GM21381 (cell line): ENCODE measurements at regions not wholly inside any gene's neighbourhood (a gene's known extent, or its start where the extent isn't known, plus 50 kb on each side); places are given as distances from the start of the nearest gene placed in this dataset.

Source experiments
- ATAC-seq: cut with Tn5 transposase; IDR thresholded peaks from one replicate; pipeline ENCODE4 v1.9.1; 2021; ENCODE audit warnings: mild to moderate bottlenecking, moderate library complexity; ENCODE audit not compliant: unreplicated experiment

DNA sequence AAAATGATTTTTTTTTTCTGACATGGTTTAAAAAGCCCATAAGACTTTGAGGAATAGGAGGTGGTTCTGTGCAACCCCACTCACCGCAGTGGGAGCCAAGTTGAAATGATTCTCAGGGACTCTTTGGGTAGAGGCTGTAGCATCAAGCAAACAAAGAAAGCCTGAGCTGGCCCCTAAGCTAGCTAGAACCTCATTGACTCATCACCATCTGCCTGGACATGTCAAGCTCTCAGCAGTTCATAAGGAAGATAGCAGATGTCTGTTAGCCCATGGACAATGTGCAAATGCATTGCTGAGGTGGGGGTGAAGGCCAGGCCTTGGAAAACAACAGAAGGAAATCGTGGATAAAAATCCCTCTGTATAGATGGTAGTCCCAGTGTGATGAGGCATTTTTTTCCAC is 234.8 kb downstream of the NR2F2 start:
- no peak for ATAC-seq

GRCh38 chr15:96574782-96575181 is 244.3 kb downstream of the NR2F2 start:
- ATAC-seq: no peak

DNA sequence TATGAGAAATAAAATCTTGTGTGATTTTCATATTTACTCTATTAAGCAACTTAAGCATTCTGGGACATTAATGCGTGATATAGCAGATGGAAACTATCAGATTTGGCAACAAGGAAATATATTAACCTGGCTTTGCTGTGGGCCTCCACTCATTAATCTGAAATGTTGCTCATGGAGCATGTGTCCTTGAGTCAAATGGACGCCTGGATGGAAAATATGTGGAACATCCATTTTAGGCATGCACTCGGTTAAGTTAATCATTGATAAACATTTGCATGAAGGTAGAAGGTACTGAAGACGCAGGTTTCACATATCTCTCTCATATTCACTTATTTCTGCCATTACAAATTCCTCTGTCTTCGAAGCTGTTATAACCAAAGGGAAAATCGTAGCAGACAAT is 246.1 kb downstream of the NR2F2 start:
- no peak for ATAC-seq

DNA sequence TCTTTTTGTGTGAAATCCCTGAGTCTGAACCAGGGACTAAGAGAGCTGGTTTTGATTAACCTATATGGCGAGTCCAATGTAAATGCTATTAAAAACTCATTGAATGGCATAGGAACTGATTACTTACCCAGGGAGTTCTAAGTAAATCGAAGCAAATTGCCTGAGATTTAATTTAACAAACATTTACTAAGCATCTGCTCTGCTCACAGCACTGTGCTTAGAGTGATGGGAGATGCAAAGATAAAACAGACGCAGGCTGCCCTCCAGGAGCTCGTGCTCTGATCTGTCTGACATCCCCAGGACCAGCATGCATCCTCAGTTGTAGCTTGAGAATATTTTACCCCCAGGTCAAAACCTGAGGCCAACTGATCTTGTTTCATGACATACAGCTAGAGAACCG is 247.9 kb downstream of the NR2F2 start:
- no peak for ATAC-seq

DNA sequence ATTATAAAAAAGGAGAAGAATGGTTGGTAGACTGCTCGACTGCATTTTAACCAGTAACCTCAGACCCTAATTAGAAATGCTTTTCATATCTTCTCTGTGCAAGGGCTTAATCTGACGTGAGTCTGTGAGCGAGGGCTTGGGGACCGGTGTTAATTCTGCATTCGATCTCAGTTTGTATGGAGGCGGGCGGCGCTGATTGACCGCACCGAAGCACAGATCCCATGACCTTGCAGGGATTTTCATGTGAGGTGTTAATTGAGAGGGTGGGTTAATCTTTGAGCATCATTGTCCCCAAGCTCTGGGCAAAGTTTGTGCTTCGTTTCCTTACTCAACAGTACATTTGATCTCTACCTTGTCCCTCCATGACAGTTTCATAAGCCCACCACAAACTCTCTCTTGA is 250.9 kb downstream of the NR2F2 start:
- no peak for ATAC-seq

DNA sequence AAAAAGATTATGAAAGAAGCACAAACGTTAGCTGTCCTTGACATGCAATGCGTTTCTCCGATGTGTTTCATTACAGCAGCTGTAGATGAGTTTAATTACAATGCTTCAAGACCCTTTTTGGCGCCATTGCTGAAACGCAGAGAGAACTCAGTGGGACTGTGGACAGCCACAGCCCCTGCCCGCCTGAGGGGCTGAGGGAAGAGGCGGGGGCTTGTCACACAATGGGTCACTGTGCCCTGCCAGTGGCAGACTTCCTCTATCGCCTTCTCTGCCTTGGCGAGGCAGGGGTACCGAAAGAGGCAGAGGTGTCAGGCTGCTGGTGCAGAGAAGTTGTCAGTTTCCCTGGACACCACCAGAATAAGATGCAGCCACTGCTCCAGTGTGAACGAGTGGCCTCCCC is 252.0 kb downstream of the NR2F2 start:
- ATAC-seq: no peak

DNA sequence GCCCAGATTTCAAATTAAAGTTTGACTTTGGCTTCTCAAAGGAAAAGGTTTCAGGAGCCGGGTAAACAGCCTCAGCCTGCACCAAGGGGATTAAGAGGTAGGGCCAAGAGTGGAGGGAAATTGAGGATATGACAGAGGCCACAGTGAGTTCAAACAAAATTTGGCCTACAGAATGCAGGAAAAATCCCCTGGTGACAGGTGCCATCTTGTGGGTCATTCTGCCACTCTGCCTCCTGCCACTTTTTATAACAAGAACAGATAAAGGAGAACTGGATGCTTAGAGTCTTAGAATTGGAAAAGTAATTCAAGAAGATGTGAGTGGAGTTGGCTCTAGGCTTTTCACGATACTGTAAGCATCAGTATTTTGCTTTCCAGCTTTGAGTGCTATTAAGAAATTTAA is 253.2 kb downstream of the NR2F2 start:
- ATAC-seq: no peak

- ATAC-seq: no peak
Measured at GRCh38 chr15:96585484-96586386, 255.2 kb downstream of the NR2F2 start.

GRCh38 chr15:96586901-96587300 is 256.4 kb downstream of the NR2F2 start:
- no peak for ATAC-seq

DNA sequence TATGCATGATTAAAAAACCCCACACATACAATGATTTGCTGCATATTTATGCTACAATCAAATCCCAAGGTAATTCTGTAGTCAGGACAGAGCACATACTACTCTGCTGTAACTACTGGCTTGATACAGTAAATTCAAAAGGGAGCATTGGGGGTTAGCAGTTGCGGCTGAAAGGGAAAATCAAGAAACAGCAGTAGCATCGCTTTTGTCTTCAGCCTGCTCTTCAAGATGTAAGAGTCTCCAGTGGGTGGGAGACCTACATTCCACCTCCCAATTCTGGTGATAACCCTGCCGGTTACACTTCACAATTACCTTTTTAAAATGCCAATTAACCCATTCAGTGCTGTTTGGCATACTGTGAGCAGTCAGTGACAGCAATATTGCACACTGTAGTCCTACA is 259.4 kb downstream of the NR2F2 start:
- no peak for ATAC-seq

GRCh38 chr15:96593735-96594134 is 263.2 kb downstream of the NR2F2 start:
- no peak for ATAC-seq

- no peak for ATAC-seq
Measured at GRCh38 chr15:96595951-96596350, 265.5 kb downstream of the NR2F2 start.

DNA sequence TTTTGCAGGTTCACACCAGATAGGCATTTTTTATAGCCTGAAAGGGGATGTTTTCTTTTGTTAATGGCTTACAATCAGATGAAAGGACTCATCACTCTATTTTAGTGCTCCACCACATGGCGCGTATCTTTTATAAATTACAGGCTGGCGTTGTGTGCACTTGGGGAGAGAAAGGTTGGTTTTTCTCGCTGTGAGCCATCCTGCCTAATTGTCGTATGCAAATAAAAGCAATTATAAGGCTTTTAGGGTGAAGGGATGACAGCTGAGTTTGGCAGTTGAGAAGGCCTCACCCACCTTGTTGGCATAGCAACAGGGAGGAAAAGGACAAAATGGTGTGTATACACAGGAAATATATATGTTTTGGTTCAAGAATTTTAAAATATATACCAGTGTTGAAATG is 268.0 kb downstream of the NR2F2 start:
- ATAC-seq: no peak

DNA sequence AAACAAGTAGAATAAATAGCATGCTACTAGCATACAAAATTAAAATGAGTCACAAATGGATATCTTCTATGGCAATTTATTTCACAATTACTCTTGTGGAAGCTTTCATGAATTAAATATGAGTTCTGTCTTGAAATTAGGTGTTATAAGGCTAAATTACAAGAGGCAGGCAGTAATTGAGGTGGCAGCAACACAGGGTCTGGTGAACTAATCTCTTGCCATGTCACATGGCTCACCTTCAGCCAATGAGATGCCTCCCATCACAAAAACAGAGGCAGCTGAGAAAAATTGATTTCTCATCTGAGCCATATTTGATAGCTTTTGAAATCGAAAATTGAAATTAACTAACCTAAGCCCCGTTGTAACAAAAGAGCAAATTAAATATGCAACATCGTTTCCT is 268.8 kb downstream of the NR2F2 start:
- ATAC-seq: no peak

DNA sequence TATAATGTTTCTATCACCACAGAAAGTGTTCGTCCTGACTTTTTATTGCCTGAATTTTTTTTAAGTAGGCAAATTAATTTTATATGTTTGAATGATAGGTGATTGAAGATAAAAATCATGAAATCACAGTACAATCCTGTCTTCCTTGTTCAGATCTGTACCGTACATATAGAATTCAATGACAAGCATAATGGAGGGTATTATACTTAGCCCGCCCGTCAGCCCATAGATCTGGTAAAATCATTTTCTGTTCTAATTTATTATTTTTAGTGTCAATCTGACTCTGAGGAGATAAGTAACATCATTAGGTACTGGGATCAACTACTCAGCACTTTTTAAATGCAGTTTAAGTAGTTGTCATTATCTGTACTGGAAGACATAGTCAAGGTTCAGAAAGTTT is 269.9 kb downstream of the NR2F2 start:
- no peak for ATAC-seq

- ATAC-seq: no peak
Measured at GRCh38 chr15:96606617-96607016, 276.1 kb downstream of the NR2F2 start.

- no peak for ATAC-seq
Measured at GRCh38 chr15:96610757-96611156, 280.3 kb downstream of the NR2F2 start.

DNA sequence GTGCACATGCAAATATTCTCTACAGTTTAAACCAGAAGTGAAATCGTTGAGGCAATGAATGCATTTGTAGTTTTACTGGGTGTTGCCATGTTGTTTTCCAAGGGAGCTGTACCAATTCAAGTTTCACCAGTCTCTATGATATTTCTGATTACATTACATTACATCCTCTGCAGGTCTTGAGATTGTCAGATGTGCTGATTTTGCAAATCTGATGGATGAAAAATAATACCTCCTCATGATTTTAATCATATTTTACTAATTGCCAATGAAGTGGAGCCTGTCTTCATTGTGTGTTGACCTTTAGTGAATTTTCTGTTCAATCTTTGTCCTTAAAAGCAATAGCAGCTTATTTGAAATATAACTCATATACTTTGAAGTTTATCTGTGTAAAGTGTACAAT is 282.4 kb downstream of the NR2F2 start:
- ATAC-seq: no peak

DNA sequence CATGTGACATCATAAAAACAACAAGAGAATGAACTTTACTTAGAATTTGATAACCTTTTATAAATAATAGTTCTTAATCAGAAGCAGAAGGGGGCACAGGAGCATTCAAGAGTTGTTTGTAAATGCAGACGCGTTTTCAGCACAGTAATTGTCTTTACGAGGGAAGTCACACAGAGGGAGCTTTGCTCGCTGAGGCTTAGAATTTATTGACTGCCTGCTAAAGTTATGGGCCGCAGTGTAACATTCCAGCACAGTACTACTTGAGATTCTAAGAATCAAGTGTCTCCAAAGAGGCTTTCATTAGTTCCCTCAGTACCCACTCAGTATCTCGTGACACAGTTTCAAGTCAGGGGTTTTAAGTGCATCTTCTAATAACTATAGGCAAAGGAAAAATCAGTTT is 288.7 kb downstream of the NR2F2 start:
- no peak for ATAC-seq

DNA sequence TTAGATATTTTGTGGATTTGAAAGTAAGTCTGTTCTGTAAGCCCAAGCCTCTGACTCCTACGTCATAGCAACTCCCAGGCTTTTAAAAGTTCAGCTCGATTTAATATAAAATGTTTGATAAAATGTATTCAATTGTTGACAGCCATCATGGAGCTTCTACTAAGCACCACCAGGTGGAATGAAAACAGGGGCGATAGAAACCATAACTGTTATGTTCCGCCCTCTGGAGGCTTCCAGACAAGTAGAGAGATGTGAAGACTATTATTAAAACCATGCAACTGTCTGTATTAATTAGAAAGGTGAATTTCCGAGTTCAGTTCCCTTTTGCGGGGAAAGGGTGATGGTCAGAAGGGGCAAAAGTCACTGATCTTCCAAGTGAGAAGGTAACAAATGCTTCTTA is 292.2 kb downstream of the NR2F2 start:
- ATAC-seq: no peak

DNA sequence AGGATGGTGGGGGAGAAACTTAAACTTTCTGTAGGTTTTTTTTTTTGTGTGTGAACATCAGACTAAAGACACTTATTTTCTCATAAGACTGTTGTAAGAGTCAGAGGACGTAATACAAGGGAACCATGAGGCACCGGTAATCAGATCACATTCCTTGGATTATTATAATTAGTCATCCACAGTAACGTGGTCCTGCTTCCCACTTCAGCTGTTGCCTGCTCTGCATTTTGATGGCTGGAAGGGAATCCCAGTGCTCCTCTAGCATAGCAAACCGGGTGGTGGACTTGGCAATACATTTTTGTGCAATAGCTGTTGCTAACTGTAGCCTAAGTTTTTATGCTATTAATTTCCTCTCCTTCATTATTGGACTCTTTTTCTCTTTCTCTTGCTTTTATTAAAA is 294.8 kb downstream of the NR2F2 start:
- ATAC-seq: no peak

- no peak for ATAC-seq
Measured at GRCh38 chr15:96627031-96627568, 296.6 kb downstream of the NR2F2 start.

- no peak for ATAC-seq
Measured at GRCh38 chr15:96629511-96629910, 299.0 kb downstream of the NR2F2 start.
